Nephron (organoid): ENCODE measurements at regions not wholly inside any gene's neighbourhood (a gene's known extent, or its start where the extent isn't known, plus 50 kb on each side); places are given as distances from the start of the nearest gene placed in this dataset.
"Not testable (repeated sequence)": the region's sequence is repeated elsewhere in the genome, so short reads cannot be mapped to it uniquely, and the experiment has no call there.

Experiments used
- H3K27ac Mint-ChIP-seq, 3 experiments: 2 replicates each; pipeline ENCODE4 v1.8.0; 2020; ENCODE audit warnings: mixed read lengths in 3 of 3, mild to moderate bottlenecking in 2 of 3, moderate library complexity in 1 of 3
- H3K27me3 Mint-ChIP-seq: 2 replicates; pipeline ENCODE4 v1.8.0; 2021; ENCODE audit warnings: low read depth, mild to moderate bottlenecking, moderate library complexity, mixed read lengths
- H3K36me3 Mint-ChIP-seq: 2 replicates; pipeline ENCODE4 v1.8.0; 2020; ENCODE audit warnings: low read depth, mixed read lengths
- H3K4me1 Mint-ChIP-seq: 2 replicates; pipeline ENCODE4 v1.8.0; 2020; ENCODE audit warnings: mixed read lengths
- H3K4me3 Mint-ChIP-seq, 3 experiments: 2 replicates each; pipeline ENCODE4 v1.8.0; 2020; ENCODE audit warnings: mild to moderate bottlenecking in 3 of 3, mixed read lengths in 3 of 3, moderate library complexity in 2 of 3
- H3K9me3 Mint-ChIP-seq: 2 replicates; pipeline ENCODE4 v1.8.0; 2020; ENCODE audit warnings: mixed read lengths
- CTCF ChIP-seq, 3 experiments: fragments of 200-600 bp; sonication (generic); IDR thresholded peaks; one replicate each; pipeline ENCODE4 v1.5.0; 2021; ENCODE audit warnings: antibody characterized with exemption in 3 of 3; ENCODE audit not compliant: unreplicated experiment in 3 of 3

GRCh38 chr5:103743421-103743820, 180.8 kb upstream of the NUDT12 start:
- no peaks in the 10 kb centered on the region for H3K9me3 Mint-ChIP-seq
- no peaks in the 10 kb centered on the region for H3K4me1 Mint-ChIP-seq
- no peaks in the 10 kb centered on the region for H3K36me3 Mint-ChIP-seq
- no peak for TF ChIP-seq CTCF (IDR thresholded peaks at IDR 0.05; ENCODE audit: unreplicated experiment in 3 of 3)
- H3K27me3 Mint-ChIP-seq: no peaks in the 10 kb centered on the region
- H3K27ac Mint-ChIP-seq: no peak overlapping the region
- no peak overlapping the region for H3K4me3 Mint-ChIP-seq

GRCh38 chr5:103741984-103742383, 179.4 kb upstream of the NUDT12 start:
- H3K36me3 Mint-ChIP-seq: no peaks in the 10 kb centered on the region
- no peaks in the 10 kb centered on the region for H3K27me3 Mint-ChIP-seq
- TF ChIP-seq CTCF (IDR thresholded peaks at IDR 0.05; ENCODE audit: unreplicated experiment in 3 of 3): no peak
- H3K4me1 Mint-ChIP-seq: no peaks in the 10 kb centered on the region
- no peak overlapping the region for H3K27ac Mint-ChIP-seq
- H3K9me3 Mint-ChIP-seq: no peaks in the 10 kb centered on the region
- H3K4me3 Mint-ChIP-seq: no peak overlapping the region

GRCh38 chr5:103736343-103736742, 173.8 kb upstream of the NUDT12 start:
- H3K27ac Mint-ChIP-seq, H3K36me3 Mint-ChIP-seq, H3K9me3 Mint-ChIP-seq, H3K4me3 Mint-ChIP-seq, H3K27me3 Mint-ChIP-seq, H3K4me1 Mint-ChIP-seq: not testable (repeated sequence)

GRCh38 chr5:103724271-103724670, 161.7 kb upstream of the NUDT12 start:
- Mint-ChIP-seq H3K27ac (no peak overlapping the region), H3K9me3 (peaks cover 19% of the 10 kb centered on the region), H3K27me3 (no peaks in the 10 kb centered on the region), H3K4me3 (no peak overlapping the region), H3K4me1 (no peaks in the 10 kb centered on the region), H3K36me3 (no peaks in the 10 kb centered on the region)
- TF ChIP-seq CTCF (IDR thresholded peaks at IDR 0.05; ENCODE audit: unreplicated experiment in 3 of 3): no peak

- Mint-ChIP-seq H3K4me3 (no peak overlapping the region), H3K4me1 (no peaks in the 10 kb centered on the region), H3K36me3 (no peaks in the 10 kb centered on the region), H3K27me3 (no peaks in the 10 kb centered on the region), H3K27ac (no peak overlapping the region), H3K9me3 (peaks cover 19% of the 10 kb centered on the region)
- no peak for TF ChIP-seq CTCF (IDR thresholded peaks at IDR 0.05; ENCODE audit: unreplicated experiment in 3 of 3)
Measured at GRCh38 chr5:103721183-103721582, 158.6 kb upstream of the NUDT12 start.

GRCh38 chr5:103718108-103718507, 155.5 kb upstream of the NUDT12 start:
- H3K9me3 Mint-ChIP-seq: peaks cover 19% of the 10 kb centered on the region
- no peaks in the 10 kb centered on the region for H3K27me3 Mint-ChIP-seq
- H3K4me1 Mint-ChIP-seq: no peaks in the 10 kb centered on the region
- no peak overlapping the region for H3K27ac Mint-ChIP-seq
- H3K4me3 Mint-ChIP-seq: no peak overlapping the region
- no peaks in the 10 kb centered on the region for H3K36me3 Mint-ChIP-seq
- no peak for TF ChIP-seq CTCF (IDR thresholded peaks at IDR 0.05; ENCODE audit: unreplicated experiment in 3 of 3)
